ENCODE measurements at regions not wholly inside any gene's neighbourhood (a gene's known extent, or its start where the extent isn't known, plus 50 kb on each side); places are given as distances from the start of the nearest gene placed in this dataset.

DNA sequence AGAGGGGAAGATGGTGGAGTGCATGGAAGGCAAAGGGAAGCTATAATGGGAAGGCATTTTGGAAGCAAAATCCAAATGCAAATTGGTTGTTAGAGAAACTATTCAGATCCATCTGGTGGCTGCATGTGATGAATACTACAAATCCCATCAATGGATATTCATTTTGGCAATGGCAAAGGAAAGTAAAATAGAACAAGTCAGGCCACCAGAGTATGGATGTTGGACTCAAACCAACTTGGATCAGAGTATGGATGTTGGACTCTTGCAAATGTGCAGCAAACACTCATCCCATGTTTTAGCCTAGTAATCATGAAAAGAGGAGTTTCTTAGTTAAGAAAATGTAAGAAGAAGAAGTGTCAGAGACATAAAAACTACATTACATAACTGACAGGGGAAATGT, 289.6 kb upstream of the DAB1 start:
- no peak overlapping the region for H3K4me3 ChIP-seq

DNA sequence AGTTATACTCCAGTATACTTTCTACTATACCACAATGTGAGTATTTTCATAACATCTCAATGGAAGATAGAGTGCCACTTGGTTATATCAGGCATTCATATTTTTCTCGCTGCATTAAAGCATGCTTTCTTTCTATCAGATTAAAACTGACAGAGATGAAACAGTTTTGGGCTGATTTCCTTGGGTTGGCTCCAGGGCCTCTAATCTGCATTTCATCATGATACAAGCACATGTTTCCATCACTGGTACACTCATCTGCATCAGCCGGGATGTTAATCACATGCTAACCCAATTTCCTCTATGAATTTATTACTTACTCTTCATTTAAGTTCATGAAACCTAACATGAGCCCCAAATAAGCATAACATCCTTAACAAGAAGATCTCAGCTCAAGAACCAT, 289.0 kb upstream of the DAB1 start:
- H3K27ac ChIP-seq, result no peak overlapping the region
- no peaks in the 10 kb centered on the region for H3K9me3 ChIP-seq
- no peaks in the 10 kb centered on the region for H3K36me3 ChIP-seq
- intact Hi-C loops (cut with DNase I; ENCODE audit: low total_unique reads) (no loop called here), in situ Hi-C loops (cut with MboI; ENCODE audit: low sequenced_read_pairs in 4 of 4) (no loop called here)
- ATAC-seq (no peak), DNase-seq (no peak)
- H3K27me3 ChIP-seq, result no peaks in the 10 kb centered on the region
- TF ChIP-seq, protein P1, sequence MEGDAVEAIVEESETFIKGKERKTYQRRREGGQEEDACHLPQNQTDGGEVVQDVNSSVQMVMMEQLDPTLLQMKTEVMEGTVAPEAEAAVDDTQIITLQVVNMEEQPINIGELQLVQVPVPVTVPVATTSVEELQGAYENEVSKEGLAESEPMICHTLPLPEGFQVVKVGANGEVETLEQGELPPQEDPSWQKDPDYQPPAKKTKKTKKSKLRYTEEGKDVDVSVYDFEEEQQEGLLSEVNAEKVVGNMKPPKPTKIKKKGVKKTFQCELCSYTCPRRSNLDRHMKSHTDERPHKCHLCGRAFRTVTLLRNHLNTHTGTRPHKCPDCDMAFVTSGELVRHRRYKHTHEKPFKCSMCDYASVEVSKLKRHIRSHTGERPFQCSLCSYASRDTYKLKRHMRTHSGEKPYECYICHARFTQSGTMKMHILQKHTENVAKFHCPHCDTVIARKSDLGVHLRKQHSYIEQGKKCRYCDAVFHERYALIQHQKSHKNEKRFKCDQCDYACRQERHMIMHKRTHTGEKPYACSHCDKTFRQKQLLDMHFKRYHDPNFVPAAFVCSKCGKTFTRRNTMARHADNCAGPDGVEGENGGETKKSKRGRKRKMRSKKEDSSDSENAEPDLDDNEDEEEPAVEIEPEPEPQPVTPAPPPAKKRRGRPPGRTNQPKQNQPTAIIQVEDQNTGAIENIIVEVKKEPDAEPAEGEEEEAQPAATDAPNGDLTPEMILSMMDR (IDR thresholded peaks at IDR 0.05 in 4 of 5, conservative IDR thresholded peaks at IDR 0.05 in 1 of 5), result no peak
- no peak for TF ChIP-seq POLR2A (IDR thresholded peaks at IDR 0.05)
- H3K4me1 ChIP-seq, result no peaks in the 10 kb centered on the region
- H3K4me3 ChIP-seq, result no peak overlapping the region

More for the DNA sequence above, 289.6 kb upstream of the DAB1 start:
- TF ChIP-seq, protein P1 (IDR thresholded peaks at IDR 0.05 in 4 of 5, conservative IDR thresholded peaks at IDR 0.05 in 1 of 5), result no peak
- TF ChIP-seq POLR2A (IDR thresholded peaks at IDR 0.05), result no peak
- Histone ChIP-seq H3K4me1 (no peaks in the 10 kb centered on the region), H3K36me3 (no peaks in the 10 kb centered on the region), H3K9me3 (no peaks in the 10 kb centered on the region), H3K27ac (no peak overlapping the region), H3K27me3 (no peaks in the 10 kb centered on the region)
- in situ Hi-C loops (cut with MboI; ENCODE audit: low sequenced_read_pairs in 4 of 4), result no loop called here
- no peak for ATAC-seq
- intact Hi-C loops (cut with DNase I; ENCODE audit: low total_unique reads), result no loop called here
- DNase-seq, result no peak

DNA sequence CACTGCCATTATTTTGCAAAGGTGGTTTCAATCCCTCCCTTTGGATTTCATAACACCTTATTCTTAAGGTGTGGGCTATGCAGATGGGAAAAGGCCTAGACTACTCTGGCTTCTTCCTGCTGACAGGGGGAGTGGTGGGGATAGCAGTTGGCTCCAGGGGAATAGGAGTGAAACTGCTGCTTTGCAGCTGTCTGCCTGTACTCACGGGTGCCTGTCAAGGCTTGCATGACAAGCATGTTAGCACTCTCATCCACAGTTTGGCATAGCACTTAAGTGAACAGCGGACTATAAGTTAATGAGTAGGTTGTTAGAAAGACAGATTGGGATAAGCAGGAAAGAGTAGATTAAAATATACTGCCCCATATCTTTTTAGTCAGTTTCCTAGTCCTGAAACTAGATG, 287.5 kb upstream of the DAB1 start:
- Histone ChIP-seq H3K4me3 (no peak overlapping the region), H3K27me3 (no peaks in the 10 kb centered on the region), H3K27ac (no peak overlapping the region), H3K4me1 (no peaks in the 10 kb centered on the region), H3K9me3 (no peaks in the 10 kb centered on the region), H3K36me3 (no peaks in the 10 kb centered on the region)
- TF ChIP-seq, protein P1 (IDR thresholded peaks at IDR 0.05 in 4 of 5, conservative IDR thresholded peaks at IDR 0.05 in 1 of 5), result no peak
- no peak for TF ChIP-seq POLR2A (IDR thresholded peaks at IDR 0.05)
- intact Hi-C loops (cut with DNase I; ENCODE audit: low total_unique reads) (no loop called here), in situ Hi-C loops (cut with MboI; ENCODE audit: low sequenced_read_pairs in 4 of 4) (no loop called here)
- DNase-seq (no peak), ATAC-seq (no peak)

DNA sequence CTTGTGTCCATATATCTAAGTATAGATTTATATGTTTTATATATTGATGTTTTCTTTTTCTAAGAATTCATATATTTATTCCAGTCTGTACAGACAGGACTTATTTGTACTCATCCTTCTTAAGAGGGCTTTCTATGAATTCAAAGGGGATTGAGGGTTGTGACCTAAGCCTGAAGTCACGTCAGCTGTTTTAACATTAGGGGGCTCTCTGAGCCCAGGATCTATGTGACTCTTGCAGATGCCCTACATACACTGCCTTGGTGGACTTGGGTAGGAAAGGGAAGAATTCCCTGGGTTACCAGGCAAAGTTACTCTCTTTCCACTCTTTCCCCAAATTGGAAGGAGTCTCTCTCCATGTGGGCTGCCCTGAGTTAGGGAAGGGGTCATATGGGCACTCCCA, 283.8 kb upstream of the DAB1 start:
- DNase-seq, result no peak
- Histone ChIP-seq H3K4me1 (no peaks in the 10 kb centered on the region), H3K36me3 (no peaks in the 10 kb centered on the region), H3K9me3 (no peaks in the 10 kb centered on the region), H3K27ac (no peak overlapping the region), H3K4me3 (no peak overlapping the region), H3K27me3 (no peaks in the 10 kb centered on the region)
- TF ChIP-seq, protein P1 (IDR thresholded peaks at IDR 0.05 in 4 of 5, conservative IDR thresholded peaks at IDR 0.05 in 1 of 5), result no peak
- no peak for TF ChIP-seq POLR2A (IDR thresholded peaks at IDR 0.05)
- in situ Hi-C loops (cut with MboI; ENCODE audit: low sequenced_read_pairs in 4 of 4), result no loop called here
- no peak for ATAC-seq
- intact Hi-C loops (cut with DNase I; ENCODE audit: low total_unique reads), result no loop called here

DNA sequence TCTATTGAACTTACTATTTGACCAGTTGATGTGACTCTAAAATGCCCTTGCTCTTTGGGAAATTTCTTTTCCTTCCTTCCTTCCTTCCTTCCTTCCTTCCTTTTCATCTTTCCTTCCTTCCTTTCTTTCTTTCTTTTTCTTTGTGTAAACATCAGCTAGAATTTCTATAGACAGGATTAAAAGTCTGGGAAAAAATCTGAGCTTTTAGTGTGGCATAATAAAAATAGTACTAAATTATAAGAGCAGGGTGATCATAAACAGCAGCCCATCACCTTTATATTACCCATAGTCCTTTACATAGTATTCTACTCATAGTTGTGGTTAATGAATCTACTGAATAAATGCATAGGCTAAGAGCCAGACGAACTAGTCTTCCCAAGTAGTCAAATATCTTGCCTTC, 281.0 kb upstream of the DAB1 start:
- Histone ChIP-seq H3K27me3 (no peaks in the 10 kb centered on the region), H3K27ac (no peak overlapping the region), H3K4me1 (no peaks in the 10 kb centered on the region), H3K4me3 (no peak overlapping the region), H3K36me3 (no peaks in the 10 kb centered on the region), H3K9me3 (no peaks in the 10 kb centered on the region)
- TF ChIP-seq, protein P1 (IDR thresholded peaks at IDR 0.05 in 4 of 5, conservative IDR thresholded peaks at IDR 0.05 in 1 of 5), result no peak
- intact Hi-C loops (cut with DNase I; ENCODE audit: low total_unique reads), result no loop called here
- ATAC-seq (no peak), DNase-seq (no peak)
- in situ Hi-C loops (cut with MboI; ENCODE audit: low sequenced_read_pairs in 4 of 4), result no loop called here
